ENCODE measurements at regions not wholly inside any gene's neighbourhood (a gene's known extent, or its start where the extent isn't known, plus 50 kb on each side); places are given as distances from the start of the nearest gene placed in this dataset.

GRCh38 chr5:141793403-141793802 is 84.8 kb downstream of the PCDH1 start:
- intact Hi-C loops (cut with DNase I): no loop called here
- no peak for TF ChIP-seq EP300 (IDR thresholded peaks at IDR 0.05)
- TF ChIP-seq POLR2A (IDR thresholded peaks at IDR 0.05): no peak
- TF ChIP-seq CTCF (IDR thresholded peaks at IDR 0.05): no peak
- no peak for TF ChIP-seq POLR2AphosphoS5 (IDR thresholded peaks at IDR 0.05)
- Histone ChIP-seq H3K27me3 (peaks cover 0 to 6% (median 0%) of the 10 kb centered on the region in 3 donors), H3K4me1 (no peaks in the 10 kb centered on the region), H3K36me3 (no peaks in the 10 kb centered on the region), H3K4me3 (no peak overlapping the region), H3K27ac (no peak overlapping the region), H3K9me3 (no peaks in the 10 kb centered on the region)
- no peak for DNase-seq
- WGBS, 2 donors: 81 to 85% methylated on average over 3 of the region's 3 CpGs

GRCh38 chr5:141790630-141791029 is 87.6 kb downstream of the PCDH1 start:
- Histone ChIP-seq H3K4me3 (no peak overlapping the region), H3K27ac (no peak overlapping the region), H3K4me1 (no peaks in the 10 kb centered on the region), H3K9me3 (no peaks in the 10 kb centered on the region), H3K27me3 (peaks cover 0 to 6% (median 0%) of the 10 kb centered on the region in 3 donors), H3K36me3 (no peaks in the 10 kb centered on the region)
- TF ChIP-seq POLR2AphosphoS5 (IDR thresholded peaks at IDR 0.05): no peak
- TF ChIP-seq CTCF (IDR thresholded peaks at IDR 0.05): no peak
- no peak for TF ChIP-seq EP300 (IDR thresholded peaks at IDR 0.05)
- no peak for TF ChIP-seq POLR2A (IDR thresholded peaks at IDR 0.05)
- 87 to 89% methylated on average over 3 of the region's 3 CpGs for WGBS, 2 donors
- no peak for DNase-seq
- intact Hi-C loops (cut with DNase I): no loop called here

GRCh38 chr5:141789330-141789729 is 88.9 kb downstream of the PCDH1 start:
- Histone ChIP-seq H3K27me3 (peaks cover 0 to 11% (median 0%) of the 10 kb centered on the region in 3 donors), H3K4me3 (no peak overlapping the region), H3K9me3 (no peaks in the 10 kb centered on the region), H3K27ac (no peak overlapping the region), H3K4me1 (no peaks in the 10 kb centered on the region), H3K36me3 (no peaks in the 10 kb centered on the region)
- TF ChIP-seq EP300 (IDR thresholded peaks at IDR 0.05) (no peak), POLR2A (IDR thresholded peaks at IDR 0.05) (no peak), CTCF (IDR thresholded peaks at IDR 0.05) (no peak), POLR2AphosphoS5 (IDR thresholded peaks at IDR 0.05) (no peak)
- 60 to 79% methylated on average over 5 of the region's 5 CpGs for WGBS, 2 donors
- intact Hi-C loops (cut with DNase I): no loop called here
- no peak for DNase-seq

GRCh38 chr5:141788296-141788970 is 89.8 kb downstream of the PCDH1 start:
- Histone ChIP-seq H3K4me1 (no peaks in the 10 kb centered on the region), H3K9me3 (no peaks in the 10 kb centered on the region), H3K36me3 (no peaks in the 10 kb centered on the region), H3K27me3 (peaks cover 0 to 11% (median 0%) of the 10 kb centered on the region in 3 donors), H3K27ac (no peak overlapping the region), H3K4me3 (no peak overlapping the region)
- 78 to 84% methylated on average over 6 of the region's 6 CpGs for WGBS, 2 donors
- no peak for DNase-seq
- intact Hi-C loops (cut with DNase I): no loop called here
- no peak for TF ChIP-seq CTCF (IDR thresholded peaks at IDR 0.05)
- TF ChIP-seq EP300 (IDR thresholded peaks at IDR 0.05): no peak

- H3K9me3 ChIP-seq: no peaks in the 10 kb centered on the region
- intact Hi-C loops (cut with DNase I): no loop called here
- WGBS, 2 donors: 58 to 65% methylated on average over 3 of the region's 3 CpGs
Measured at GRCh38 chr5:141787376-141787775, 90.8 kb downstream of the PCDH1 start.

More at GRCh38 chr5:141787376-141787775, 90.8 kb downstream of the PCDH1 start:
- Histone ChIP-seq H3K4me1 (no peaks in the 10 kb centered on the region), H3K36me3 (no peaks in the 10 kb centered on the region), H3K27ac (no peak overlapping the region), H3K4me3 (no peak overlapping the region), H3K27me3 (peaks cover 0 to 11% (median 0%) of the 10 kb centered on the region in 3 donors)
- DNase-seq: no peak
- TF ChIP-seq POLR2AphosphoS5 (IDR thresholded peaks at IDR 0.05): no peak
- no peak for TF ChIP-seq POLR2A (IDR thresholded peaks at IDR 0.05)
- no peak for TF ChIP-seq EP300 (IDR thresholded peaks at IDR 0.05)
- TF ChIP-seq CTCF (IDR thresholded peaks at IDR 0.05): no peak

All from sigmoid colon (tissue), 6 donors.